Mammary epithelial cell (primary cell): ENCODE measurements at regions not wholly inside any gene's neighbourhood (a gene's known extent, or its start where the extent isn't known, plus 50 kb on each side); places are given as distances from the start of the nearest gene placed in this dataset.

Experiments
- CTCF ChIP-seq, 2 donors: IDR thresholded peaks in 1 of 2; conservative IDR thresholded peaks in 1 of 2; 2 replicates each; pipeline ENCODE4 v1.5.1; 2011 to 2012; ENCODE audit warnings: inconsistent platforms in 2 of 2, low read length in 2 of 2, mild to moderate bottlenecking in 2 of 2, control low read depth in 1 of 2, low read depth in 1 of 2; ENCODE audit not compliant: insufficient read depth in 1 of 2; ENCODE audit errors: extremely low read depth in 1 of 2
- EZH2 ChIP-seq: IDR thresholded peaks from 2 replicates; pipeline ENCODE4 v1.6.1; 2012; ENCODE audit warnings: low read length, inconsistent platforms, borderline replicate concordance

- TF ChIP-seq CTCF (conservative IDR thresholded peaks at IDR 0.05 in 1 of 2, IDR thresholded peaks at IDR 0.05 in 1 of 2; ENCODE audit: extremely low read depth in 1 of 2, insufficient read depth in 1 of 2, low read depth in 1 of 2, low read length in 2 of 2) (no peak), EZH2 (no peak)
These were observed 84.7 kb upstream of the HTR4 start for GRCh38 chr5:148739023-148739422.
